ENCODE measurements at regions not wholly inside any gene's neighbourhood (a gene's known extent, or its start where the extent isn't known, plus 50 kb on each side); places are given as distances from the start of the nearest gene placed in this dataset.

GRCh38 chr2:63777816-63778215, 63.9 kb upstream of the UGP2 start:
- Histone ChIP-seq H3K9me2 (replicated peaks; ENCODE audit: insufficient read depth) (no peaks in the 10 kb centered on the region), H3K27ac (no peak overlapping the region), H3K27me3 (no peaks in the 10 kb centered on the region), H3K4me3 (no peak overlapping the region), H3K9me3 (ENCODE audit: low read depth) (no peaks in the 10 kb centered on the region), H3K36me3 (replicated peaks; ENCODE audit: insufficient read depth, low read depth) (no peaks in the 10 kb centered on the region), H3K4me1 (ENCODE audit: insufficient read depth) (no peaks in the 10 kb centered on the region), H3K79me2 (no peaks in the 10 kb centered on the region), H3K4me2 (no peak overlapping the region), H4K20me1 (ENCODE audit: insufficient read depth, poor library complexity, severe bottlenecking) (no peaks in the 10 kb centered on the region), H2AFZ (no peak overlapping the region)
- TF ChIP-seq CTCF (IDR thresholded peaks at IDR 0.05; ENCODE audit: poor library complexity) = no peak
- TF ChIP-seq EZH2phosphoT487 (IDR thresholded peaks at IDR 0.05; ENCODE audit: low read depth, severe bottlenecking, unreplicated experiment) = no peak
- TF ChIP-seq EZH2 (IDR thresholded peaks at IDR 0.05; ENCODE audit: borderline replicate concordance) = no peak
- DNase-seq (ENCODE audit: low spot score) = no peak

GRCh38 chr2:63778391-63778790, 63.3 kb upstream of the UGP2 start:
- Histone ChIP-seq H3K27ac (no peak overlapping the region), H3K4me3 (no peak overlapping the region), H3K9me3 (ENCODE audit: low read depth) (no peaks in the 10 kb centered on the region), H3K27me3 (no peaks in the 10 kb centered on the region), H3K36me3 (replicated peaks; ENCODE audit: insufficient read depth, low read depth) (no peaks in the 10 kb centered on the region), H3K79me2 (no peaks in the 10 kb centered on the region), H2AFZ (no peak overlapping the region), H3K4me2 (no peak overlapping the region), H4K20me1 (ENCODE audit: insufficient read depth, poor library complexity, severe bottlenecking) (no peaks in the 10 kb centered on the region), H3K4me1 (ENCODE audit: insufficient read depth) (no peaks in the 10 kb centered on the region), H3K9me2 (replicated peaks; ENCODE audit: insufficient read depth) (no peaks in the 10 kb centered on the region)
- no peak for TF ChIP-seq CTCF (IDR thresholded peaks at IDR 0.05; ENCODE audit: poor library complexity)
- TF ChIP-seq EZH2 (IDR thresholded peaks at IDR 0.05; ENCODE audit: borderline replicate concordance) = no peak
- TF ChIP-seq EZH2phosphoT487 (IDR thresholded peaks at IDR 0.05; ENCODE audit: low read depth, severe bottlenecking, unreplicated experiment) = no peak
- no peak for DNase-seq (ENCODE audit: low spot score)
- WGBS (ENCODE audit: low lambda C conversion rate, missing lambda C conversion rate) = 100% methylated on average over 2 of the region's 2 CpGs

GRCh38 chr2:63780518-63781155, 61.1 kb upstream of the UGP2 start:
- no peak for TF ChIP-seq EZH2 (IDR thresholded peaks at IDR 0.05; ENCODE audit: borderline replicate concordance)
- TF ChIP-seq CTCF (IDR thresholded peaks at IDR 0.05; ENCODE audit: poor library complexity) = no peak
- TF ChIP-seq EZH2phosphoT487 (IDR thresholded peaks at IDR 0.05; ENCODE audit: low read depth, severe bottlenecking, unreplicated experiment) = no peak
- Histone ChIP-seq H2AFZ (no peak overlapping the region), H3K36me3 (replicated peaks; ENCODE audit: insufficient read depth, low read depth) (no peaks in the 10 kb centered on the region), H3K79me2 (no peaks in the 10 kb centered on the region), H4K20me1 (ENCODE audit: insufficient read depth, poor library complexity, severe bottlenecking) (no peaks in the 10 kb centered on the region), H3K9me3 (ENCODE audit: low read depth) (no peaks in the 10 kb centered on the region), H3K4me1 (ENCODE audit: insufficient read depth) (no peaks in the 10 kb centered on the region), H3K27ac (no peak overlapping the region), H3K9me2 (replicated peaks; ENCODE audit: insufficient read depth) (no peaks in the 10 kb centered on the region), H3K4me2 (no peak overlapping the region), H3K4me3 (no peak overlapping the region), H3K27me3 (no peaks in the 10 kb centered on the region)
- DNase-seq (ENCODE audit: low spot score) = no peak
- WGBS (ENCODE audit: low lambda C conversion rate, missing lambda C conversion rate) = 46% methylated on average over 3 of the region's 3 CpGs

- Histone ChIP-seq H3K4me1 (ENCODE audit: insufficient read depth) (peaks cover 3% of the 10 kb centered on the region), H3K27ac (no peak overlapping the region), H3K36me3 (replicated peaks; ENCODE audit: insufficient read depth, low read depth) (no peaks in the 10 kb centered on the region), H2AFZ (no peak overlapping the region), H3K9me3 (ENCODE audit: low read depth) (no peaks in the 10 kb centered on the region), H3K79me2 (no peaks in the 10 kb centered on the region), H3K9me2 (replicated peaks; ENCODE audit: insufficient read depth) (no peaks in the 10 kb centered on the region), H3K4me2 (no peak overlapping the region), H3K27me3 (no peaks in the 10 kb centered on the region), H3K4me3 (no peak overlapping the region), H4K20me1 (ENCODE audit: insufficient read depth, poor library complexity, severe bottlenecking) (no peaks in the 10 kb centered on the region)
- no peak for TF ChIP-seq EZH2phosphoT487 (IDR thresholded peaks at IDR 0.05; ENCODE audit: low read depth, severe bottlenecking, unreplicated experiment)
- no peak for TF ChIP-seq CTCF (IDR thresholded peaks at IDR 0.05; ENCODE audit: poor library complexity)
- no peak for TF ChIP-seq EZH2 (IDR thresholded peaks at IDR 0.05; ENCODE audit: borderline replicate concordance)
- DNase-seq (ENCODE audit: low spot score) = no peak
Observed at GRCh38 chr2:63784461-63784860, 57.2 kb upstream of the UGP2 start.

Data from hepatocyte (in vitro differentiated cells).